KBM-7 (cell line): ENCODE measurements at regions not wholly inside any gene's neighbourhood (a gene's known extent, or its start where the extent isn't known, plus 50 kb on each side); places are given as distances from the start of the nearest gene placed in this dataset.
"Not testable (repeated sequence)": the region's sequence is repeated elsewhere in the genome, so short reads cannot be mapped to it uniquely, and the experiment has no call there.

ENCODE experiments used
- DNase-seq: peaks from one replicate; pipeline ENCODE4 v3.0.0-alpha.2; 2015
- in situ Hi-C: fragments of 300-500 bp; cut with MboI; formaldehyde crosslinking; loops from 2 replicates; pipeline ENCODE4 v1.14.3; 2020; ENCODE audit warnings: low sequenced_read_pairs, low pct_unique_long_range_greater_than_20kb, mixed read lengths

DNA sequence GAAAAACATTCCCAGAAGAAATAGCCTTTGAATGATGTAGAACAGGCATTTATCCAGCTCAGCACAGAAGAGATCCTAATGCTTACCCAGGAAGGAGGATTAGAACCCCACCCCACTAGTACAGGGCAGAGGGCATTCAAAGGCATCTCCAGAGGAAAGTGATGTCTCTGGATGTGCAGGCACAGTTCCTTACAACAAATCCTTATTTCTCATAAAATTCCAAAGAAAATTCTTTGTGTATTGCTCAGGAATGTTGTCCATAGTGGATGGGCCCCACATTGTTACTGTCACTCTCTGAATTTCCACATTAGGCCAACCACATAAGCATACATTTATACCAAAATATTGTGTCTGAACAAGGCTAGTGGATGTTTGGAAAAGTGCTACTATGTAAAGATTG is 243.0 kb downstream of the ADRA2A start:
- DNase-seq = no peak
- in situ Hi-C loops = no loop called here

DNA sequence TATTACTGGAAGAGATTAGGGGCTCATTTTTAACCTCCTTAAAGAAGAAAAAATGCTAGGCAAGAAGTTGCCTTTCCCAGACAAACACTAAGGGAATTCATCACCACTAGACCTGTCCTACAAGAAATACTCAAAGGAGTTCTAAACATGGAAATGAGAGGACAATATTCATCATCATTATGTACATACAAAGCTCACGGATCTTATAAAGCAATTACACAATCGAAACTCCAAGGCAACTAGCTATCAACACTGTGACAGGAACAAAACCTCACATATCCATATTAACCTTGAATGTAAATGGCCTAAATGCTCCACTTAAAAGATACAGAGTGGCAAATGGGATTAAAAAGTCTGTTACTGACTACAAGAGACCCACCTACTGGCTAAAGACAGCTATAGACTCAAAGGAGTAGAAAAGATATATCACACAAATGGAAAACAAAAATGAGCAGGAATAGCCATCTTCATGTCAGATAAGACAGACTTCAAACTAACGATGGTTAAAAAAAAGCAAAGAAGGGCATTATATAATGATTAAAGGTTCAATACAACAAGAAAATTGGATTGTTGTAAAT is 246.6 kb downstream of the ADRA2A start:
- DNase-seq = no peak
- in situ Hi-C loops = no loop called here

DNA sequence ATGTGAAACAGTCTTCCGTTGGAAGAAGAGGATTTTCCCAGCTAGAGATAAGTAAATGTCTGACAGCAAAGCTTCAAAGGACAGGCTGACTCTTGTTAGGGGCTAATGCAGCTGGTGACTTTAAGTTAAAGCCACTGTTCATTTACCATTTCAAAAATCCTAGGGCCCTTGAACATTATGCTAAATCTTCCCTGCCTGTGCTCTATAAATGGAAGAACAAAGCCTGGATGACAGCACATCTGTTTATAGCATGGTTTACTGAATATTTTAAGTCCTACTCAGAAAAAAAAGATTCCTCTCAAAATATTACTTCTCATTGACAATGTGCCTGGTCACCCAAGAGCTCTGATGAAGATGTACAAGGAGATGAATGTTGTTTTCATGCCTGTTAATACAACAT is 255.3 kb downstream of the ADRA2A start:
- in situ Hi-C loops, DNase-seq: not testable (repeated sequence)

DNA sequence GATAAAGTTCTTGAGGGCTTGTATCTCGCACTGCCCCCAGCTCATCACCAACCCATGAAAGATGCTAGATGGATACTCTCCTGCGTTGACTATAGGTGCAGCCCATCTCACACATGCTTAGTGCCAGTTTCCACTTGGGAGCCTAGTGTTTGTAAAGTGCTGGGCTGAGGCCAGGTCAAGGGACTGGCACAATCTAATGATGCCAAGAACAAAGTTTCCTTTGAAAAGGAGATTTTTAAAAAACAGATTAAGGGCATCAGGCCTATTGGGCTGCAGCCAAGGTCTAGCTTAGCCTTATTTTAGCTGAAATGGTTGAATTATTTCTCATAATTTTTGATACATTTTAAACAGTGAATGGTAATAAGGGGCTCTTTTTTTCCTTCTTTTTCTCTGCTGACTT is 259.0 kb downstream of the ADRA2A start:
- no peak for DNase-seq
- in situ Hi-C loops = no loop called here

DNA sequence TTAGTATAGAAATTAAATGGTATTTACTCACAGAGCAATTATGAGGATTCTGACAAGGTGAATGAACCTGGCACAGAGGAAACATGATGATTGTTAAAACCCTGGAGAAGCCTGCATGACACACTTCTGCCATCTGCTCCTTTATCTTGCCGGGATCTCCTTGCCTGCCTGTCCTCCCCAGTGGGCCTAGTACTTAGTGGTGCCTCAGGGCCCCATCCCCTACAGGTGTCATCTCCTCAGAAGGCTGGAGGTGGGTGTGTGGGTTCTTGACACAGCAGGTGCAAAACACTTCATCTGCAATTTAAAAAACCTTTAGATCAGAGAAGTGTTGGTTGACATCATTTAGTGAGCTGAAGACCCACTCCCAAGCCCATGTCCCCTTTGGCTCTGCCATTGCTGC is 261.2 kb downstream of the ADRA2A start:
- DNase-seq = no peak

DNA sequence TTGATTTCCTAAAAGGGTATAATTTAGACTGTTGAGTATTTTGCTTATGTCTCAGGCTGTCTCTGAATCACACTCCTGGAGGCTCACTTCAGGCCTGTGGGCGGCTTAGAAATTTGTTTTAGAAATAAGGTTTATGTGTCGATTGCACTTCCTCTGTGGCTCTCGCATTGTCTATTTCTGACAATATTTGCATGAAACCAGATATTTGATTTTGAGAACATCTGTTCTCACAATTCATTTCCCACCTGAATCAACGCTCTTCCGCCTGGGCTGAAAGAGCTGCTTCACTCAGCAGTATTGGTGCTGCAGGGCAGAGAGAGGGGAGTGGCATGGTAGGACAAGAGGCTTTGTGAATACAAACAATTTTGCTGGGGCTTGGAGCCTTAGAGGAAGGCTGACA is 262.0 kb downstream of the ADRA2A start:
- in situ Hi-C loops = no loop called here
- no peak for DNase-seq

More for the DNA sequence above, 261.2 kb downstream of the ADRA2A start:
- in situ Hi-C loops = no loop called here

DNA sequence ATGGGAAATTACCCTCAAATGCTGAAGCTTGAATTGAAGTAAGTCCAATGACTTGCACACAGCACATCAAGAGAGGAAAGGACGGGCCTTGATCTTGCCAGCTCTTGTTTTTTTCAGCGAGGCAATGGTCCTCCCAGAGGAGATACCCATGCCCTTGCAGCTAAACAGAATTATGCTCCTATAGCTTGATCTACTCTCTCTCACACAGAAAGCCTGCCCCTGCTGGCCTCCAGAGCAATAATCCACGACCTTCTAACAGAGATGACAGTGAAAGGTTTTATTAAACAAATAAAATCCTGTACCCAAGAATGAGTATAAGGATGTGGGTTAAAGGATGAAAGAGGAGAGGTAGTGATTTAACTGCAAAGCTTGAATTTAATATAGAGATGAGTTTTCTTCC is 268.0 kb downstream of the ADRA2A start:
- in situ Hi-C loops = no loop called here
- DNase-seq = no peak

DNA sequence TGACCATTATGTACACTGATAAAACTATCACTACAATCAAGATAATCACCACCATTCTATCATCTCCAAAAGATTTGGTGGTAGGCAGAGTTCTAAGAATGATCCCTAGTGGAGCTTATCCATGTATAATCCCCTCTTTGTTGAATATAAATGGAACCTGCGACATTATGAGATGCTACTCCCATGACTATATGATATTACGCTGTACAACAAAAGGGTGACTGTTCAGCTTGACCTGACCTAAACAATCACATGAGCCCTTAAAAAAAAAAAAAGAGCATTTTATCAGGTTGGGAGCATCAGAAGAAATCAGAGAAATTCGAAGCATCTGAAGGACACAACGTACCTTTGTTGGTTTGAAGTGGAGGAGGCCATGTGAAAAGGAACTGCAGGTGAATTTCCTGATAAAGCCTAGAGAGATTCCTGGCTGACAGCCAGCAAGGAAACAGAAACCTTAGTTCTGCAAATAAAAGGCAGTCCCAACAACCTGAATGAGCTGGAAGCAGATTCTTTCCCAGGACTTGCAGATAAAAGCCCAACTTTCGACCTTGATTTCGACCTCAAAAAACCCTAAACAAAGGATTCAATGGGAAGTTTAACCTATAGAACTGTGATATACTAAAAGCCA is 270.7 kb downstream of the ADRA2A start:
- in situ Hi-C loops = no loop called here
- no peak for DNase-seq

DNA sequence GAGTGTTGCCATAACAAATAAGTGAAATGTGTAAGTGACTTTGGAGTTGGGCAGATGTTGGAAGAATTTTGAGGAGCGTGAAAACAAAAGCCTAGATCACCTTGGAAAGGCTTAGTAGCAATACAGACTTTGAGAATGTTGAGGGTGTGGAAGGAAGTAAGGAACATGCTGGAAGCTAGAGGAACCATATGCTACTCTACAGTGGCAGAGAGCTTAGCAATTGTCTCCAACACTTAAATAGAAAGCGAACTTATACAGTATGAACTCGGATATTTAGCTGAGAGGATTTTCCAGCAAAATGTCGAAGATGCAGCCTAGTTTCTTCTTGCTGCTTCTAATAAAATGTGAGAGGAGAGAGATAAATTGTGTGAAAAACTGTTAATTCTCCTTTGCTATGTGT is 271.2 kb downstream of the ADRA2A start:
- in situ Hi-C loops = no loop called here
- DNase-seq = no peak

DNA sequence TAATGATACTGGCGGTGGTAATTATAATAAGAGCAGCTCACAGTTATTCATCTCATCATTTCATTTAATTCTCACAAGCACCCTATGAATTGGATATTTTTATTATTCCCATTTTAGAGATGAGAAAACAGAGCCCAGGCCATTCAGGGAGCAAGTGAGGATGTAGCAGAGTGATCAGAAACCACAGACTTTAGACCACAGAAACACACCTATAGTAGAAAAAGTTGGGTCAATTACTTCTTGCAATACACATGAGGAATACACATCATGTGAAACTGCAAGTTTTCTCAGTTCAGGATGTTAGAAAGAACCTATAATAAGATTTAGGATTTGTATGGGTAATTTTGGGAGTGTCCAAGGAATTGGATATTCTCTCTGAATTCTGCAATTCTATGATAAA is 278.0 kb downstream of the ADRA2A start:
- in situ Hi-C loops = no loop called here
- no peak for DNase-seq

DNA sequence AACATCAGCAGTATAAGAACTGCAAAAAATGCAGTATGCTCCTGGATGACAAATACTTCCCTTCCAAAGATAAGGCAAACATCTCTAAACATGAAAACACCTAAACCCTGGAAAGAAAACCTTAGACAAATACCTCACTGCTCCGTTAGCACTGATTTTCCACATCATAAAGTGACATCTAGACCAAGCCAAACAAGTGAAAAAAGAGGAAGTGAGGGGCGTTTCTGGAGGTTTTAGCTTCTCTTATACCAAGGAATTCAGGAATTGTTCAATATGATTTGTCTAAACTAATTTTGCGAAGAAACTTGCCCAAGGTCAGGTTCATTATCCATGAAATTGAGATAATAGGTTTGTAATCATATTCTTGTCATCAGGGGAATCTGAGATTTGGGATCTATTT is 279.7 kb downstream of the ADRA2A start:
- peak; percentile 5 for DNase-seq
- in situ Hi-C loops = no loop called here

DNA sequence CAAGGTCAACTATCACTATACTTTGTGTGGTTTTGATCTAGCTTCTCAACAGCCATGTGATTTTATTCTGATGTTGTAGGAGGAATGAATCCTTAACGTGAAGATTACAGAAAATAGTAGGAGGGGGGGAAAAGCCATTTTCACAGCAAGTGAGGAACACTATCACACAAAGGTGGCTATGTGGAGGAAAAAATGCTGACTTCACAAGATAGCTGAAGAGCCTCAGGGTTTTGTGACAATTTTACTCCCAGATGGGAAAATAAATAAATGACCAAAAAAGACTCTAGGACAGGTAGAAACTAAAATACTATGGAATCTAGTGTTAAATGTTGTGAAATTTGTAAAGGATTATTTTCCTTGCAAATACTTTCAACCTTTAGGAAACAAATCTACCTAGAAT is 281.0 kb downstream of the ADRA2A start:
- in situ Hi-C loops = no loop called here
- DNase-seq = no peak

DNA sequence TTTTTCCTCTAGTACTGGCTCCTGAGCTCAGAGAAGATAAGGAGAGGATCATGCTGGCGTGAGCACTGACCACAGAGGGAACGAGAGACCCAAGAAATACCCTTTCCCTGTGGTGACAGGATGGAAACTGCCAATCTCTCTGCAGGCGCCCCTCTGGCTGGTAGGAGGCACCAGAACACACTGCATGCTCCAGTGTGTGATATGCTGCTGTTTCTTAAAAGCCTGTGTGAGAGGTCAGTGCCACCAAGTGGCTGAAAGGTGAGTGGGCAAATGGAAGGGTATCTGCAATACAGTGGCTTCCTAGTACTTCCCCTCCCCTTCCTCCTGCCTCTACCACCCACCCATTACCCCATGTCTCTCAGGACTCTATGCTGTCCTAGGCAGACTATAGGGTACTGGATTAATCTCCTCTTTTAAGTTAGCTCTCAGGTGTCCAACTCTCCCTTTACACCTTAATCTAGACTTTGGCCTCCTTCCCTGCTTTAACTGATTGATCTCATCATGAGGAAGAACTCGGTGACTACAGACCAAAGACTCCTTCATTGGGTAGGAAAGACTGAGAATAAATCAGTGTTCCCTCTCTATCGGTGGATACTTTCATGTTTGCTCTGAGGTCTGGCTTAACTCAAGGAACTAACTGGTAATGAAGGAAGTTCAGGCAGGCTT is 283.6 kb downstream of the ADRA2A start:
- in situ Hi-C loops = no loop called here
- DNase-seq = peak; percentile 62

DNA sequence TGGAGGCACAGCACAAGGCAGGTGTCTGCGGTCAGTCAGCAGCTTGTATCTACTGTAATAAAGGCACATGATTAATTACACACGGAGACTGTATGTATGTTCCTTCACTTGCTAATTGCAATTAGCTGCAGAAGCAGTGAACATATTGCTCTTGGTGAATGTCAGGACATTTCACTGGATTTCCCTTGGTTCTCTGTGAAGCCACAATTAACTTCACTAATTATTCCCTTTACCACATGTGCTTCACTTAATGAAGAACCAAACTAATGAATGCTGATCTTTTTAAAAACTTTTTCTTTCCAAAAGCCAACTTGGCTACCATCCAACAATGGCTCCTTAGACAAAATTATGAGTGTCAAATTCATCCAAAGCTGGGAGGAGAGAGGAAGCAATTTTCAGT is 290.7 kb downstream of the ADRA2A start:
- in situ Hi-C loops = no loop called here
- no peak for DNase-seq

DNA sequence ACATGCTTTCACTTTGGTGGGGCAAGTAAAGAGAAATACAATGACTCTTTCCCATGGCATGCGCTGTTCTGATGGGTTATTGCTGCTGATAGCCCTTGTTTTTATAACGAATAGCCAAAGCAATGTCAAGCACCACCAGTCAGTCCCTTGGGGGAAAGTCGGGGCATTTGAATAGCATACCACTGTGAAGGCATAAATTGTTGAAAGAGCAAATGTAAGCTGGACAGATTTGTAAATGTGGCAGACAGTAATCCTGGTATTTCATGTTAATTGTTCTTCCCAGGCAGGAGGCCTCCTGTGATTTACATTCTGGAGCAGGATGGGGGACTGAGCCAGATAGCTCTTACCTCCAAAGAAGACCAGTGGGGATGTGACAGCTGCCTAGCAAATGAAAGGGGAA is 293.3 kb downstream of the ADRA2A start:
- in situ Hi-C loops = no loop called here
- no peak for DNase-seq

DNA sequence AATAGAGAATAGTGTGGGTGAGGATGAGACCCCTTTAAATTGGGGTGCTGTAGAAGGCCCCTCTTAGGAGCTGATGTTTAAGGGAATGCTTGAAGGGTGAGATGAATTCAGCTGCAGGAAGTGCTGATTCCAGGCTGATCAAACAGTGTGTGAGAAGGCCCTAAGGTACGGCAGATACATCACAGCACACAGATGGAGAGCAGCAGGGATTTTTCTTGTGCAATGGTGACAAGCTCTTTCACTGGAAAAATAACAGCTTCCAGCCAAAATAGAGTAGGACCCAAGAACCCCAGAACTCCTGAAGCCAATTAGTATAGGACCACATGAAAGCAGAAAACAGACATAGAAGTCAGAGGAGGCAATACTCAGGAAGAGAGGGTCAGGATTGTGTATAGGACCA is 296.9 kb downstream of the ADRA2A start:
- in situ Hi-C loops = no loop called here

DNA sequence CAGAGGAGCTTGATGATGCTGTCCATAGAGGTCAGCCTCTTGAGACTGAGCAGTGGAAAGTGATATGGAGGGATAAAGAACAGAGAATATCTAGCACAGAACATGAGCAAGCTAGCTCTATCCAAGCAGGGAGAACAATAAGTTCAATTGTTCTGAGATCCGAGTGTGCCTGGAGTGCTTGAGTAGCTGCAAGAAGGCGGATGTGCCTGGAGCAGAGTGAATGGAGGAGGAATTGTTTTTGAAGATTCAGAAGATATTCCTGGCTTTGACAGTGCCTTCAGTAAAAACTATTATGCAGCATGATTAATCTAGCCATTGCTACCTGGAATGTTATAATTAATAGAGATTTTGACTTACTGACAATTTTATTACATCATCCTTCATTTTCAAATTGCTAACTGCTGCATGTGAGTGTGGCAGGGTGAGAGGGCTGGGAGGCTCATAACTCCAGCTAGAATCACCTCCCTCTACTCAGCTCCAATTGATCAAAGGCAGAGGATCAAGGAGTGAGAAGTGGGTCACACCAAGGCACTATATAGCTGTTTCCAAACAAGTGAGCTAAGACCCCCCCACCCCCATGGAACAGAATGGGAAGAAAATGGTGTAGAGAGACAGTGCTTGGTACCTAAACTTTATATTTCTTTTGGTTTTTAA is 302.8 kb downstream of the ADRA2A start:
- no peak for DNase-seq
- in situ Hi-C loops = no loop called here

More for the DNA sequence above, 296.9 kb downstream of the ADRA2A start:
- no peak for DNase-seq

DNA sequence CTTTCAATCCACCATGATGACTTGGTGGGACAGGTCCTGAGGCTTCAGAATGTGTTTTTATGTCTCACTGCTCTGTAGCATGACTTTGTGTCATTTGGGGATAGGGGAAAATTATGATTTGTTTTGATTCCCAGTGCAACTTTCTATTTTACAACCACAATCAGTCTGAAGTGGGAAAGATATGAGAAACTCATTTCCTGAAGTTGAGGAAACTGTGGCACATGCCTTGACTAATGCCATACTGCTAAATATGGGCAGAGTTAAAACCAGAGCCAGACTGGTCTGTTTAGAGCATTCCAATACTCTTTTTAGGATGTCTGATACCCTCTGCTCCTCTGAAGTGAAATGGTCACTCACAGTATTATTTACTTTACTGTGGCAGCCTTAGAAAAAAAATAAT is 307.7 kb downstream of the ADRA2A start:
- DNase-seq = no peak
- in situ Hi-C loops = no loop called here

DNA sequence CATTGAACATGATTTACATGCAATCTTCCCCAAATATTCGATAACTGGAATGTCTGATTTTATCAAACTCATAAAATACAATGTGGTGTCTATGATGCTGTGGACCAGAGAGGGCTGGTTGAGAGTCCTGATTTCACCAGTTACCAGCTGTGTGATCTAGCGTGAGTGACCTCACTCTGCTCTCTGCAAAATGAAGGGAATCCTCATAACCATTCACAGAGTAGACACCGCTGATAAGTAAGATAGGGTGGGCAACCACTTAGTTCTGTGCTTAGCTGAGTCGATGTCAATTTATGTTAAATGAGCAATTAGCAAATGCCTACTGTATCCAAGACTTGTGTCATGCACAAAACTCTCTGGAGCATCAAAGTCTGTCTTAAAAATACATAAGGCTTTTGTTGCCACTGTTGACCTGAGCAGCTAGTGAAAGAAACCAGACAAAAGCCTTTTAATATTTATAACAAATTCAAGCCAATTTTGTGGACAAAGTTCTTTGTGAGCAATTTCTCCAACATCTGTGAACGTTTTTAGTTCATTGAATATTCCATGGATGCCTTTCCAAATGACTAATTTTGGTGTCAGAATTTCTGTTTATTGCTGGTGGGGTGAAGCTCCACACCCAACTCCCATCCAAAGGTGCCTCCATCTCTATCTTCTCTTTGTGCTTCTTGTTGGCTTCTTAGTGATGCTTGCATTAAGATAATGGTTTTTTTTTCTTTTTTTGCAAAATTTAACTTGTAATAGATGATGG is 314.2 kb downstream of the ADRA2A start:
- in situ Hi-C loops = no loop called here
- DNase-seq = no peak

DNA sequence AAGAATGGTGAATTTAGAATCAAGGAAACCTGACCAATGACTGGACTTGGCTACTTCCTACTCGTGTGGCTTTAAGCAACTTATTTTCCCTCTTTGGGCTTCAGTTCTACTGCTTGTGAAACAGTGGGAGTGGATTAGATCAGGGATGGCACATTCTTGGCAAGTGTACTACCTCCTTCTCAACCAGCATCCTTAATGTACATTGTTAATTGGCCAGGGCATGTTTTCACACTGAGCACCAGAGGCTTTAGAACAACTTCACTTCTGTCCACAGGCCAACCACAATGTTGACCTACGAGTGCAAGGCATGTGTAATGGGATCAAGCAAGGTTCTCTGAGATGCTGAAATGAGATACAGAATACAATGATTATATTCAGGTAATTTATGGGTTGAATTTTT is 315.3 kb downstream of the ADRA2A start:
- in situ Hi-C loops = no loop called here

More for the DNA sequence above, 315.3 kb downstream of the ADRA2A start:
- no peak for DNase-seq
